H1 (cell line): ENCODE measurements at regions not wholly inside any gene's neighbourhood (a gene's known extent, or its start where the extent isn't known, plus 50 kb on each side); places are given as distances from the start of the nearest gene placed in this dataset.

ENCODE experiments used
- CTCF ChIA-PET: fragments of 300-600 bp; sonication (Branson Sonifier 250); formaldehyde crosslinking; loops from one replicate; lab custom pipeline; 2021; ENCODE audit not compliant: partially characterized antibody; lab: Charles Lee
- POLR2A ChIA-PET: fragments of 300-600 bp; sonication (Branson Sonifier 250); formaldehyde crosslinking; loops from one replicate; lab custom pipeline; 2021; ENCODE audit warnings: inconsistent platforms; ENCODE audit not compliant: partially characterized antibody; lab: Charles Lee
- DNase-seq, 2 experiments: peaks; one replicate each; pipeline versions ENCODE4 v3.0.0 to v3.0.0-alpha.2; 2010 to 2022; ENCODE audit warnings: low spot score in 2 of 2, low read depth in 1 of 2, mixed read lengths in 1 of 2
- FAIRE-seq: peaks from 2 replicates; lab custom pipeline; 2011; peaks lifted over from hg19 to GRCh38; lab: Jason Lieb, UNC
- H2AFZ ChIP-seq: 2 replicates; pipeline ENCODE4 v1.8.1; 2012; ENCODE audit warnings: low read length, inconsistent platforms
- H2AK5ac ChIP-seq: 2 replicates; pipeline ENCODE4 v1.6.1; 2013; ENCODE audit warnings: low read depth, low read length
- H2BK120ac ChIP-seq: replicated peaks from 2 replicates; pipeline ENCODE3; 2013; ENCODE audit warnings: low read depth, low read length, inconsistent platforms
- H2BK12ac ChIP-seq: 2 replicates; pipeline ENCODE4 v1.6.1; 2013; ENCODE audit warnings: low read depth, low read length
- H2BK15ac ChIP-seq: 2 replicates; pipeline ENCODE4 v1.6.1; 2013; ENCODE audit warnings: low read length
- H2BK20ac ChIP-seq: 2 replicates; pipeline ENCODE4 v1.6.1; 2013; ENCODE audit warnings: low read length
- H2BK5ac ChIP-seq: 2 replicates; pipeline ENCODE4 v1.6.1; 2013; ENCODE audit warnings: low read depth, low read length
- H3K14ac ChIP-seq: 2 replicates; pipeline ENCODE4 v1.6.1; 2013; ENCODE audit warnings: inconsistent platforms; ENCODE audit not compliant: insufficient read length
- H3K18ac ChIP-seq: 2 replicates; pipeline ENCODE4 v1.6.1; 2013; ENCODE audit warnings: low read length; ENCODE audit errors: extremely low read depth
- H3K23ac ChIP-seq: 2 replicates; pipeline ENCODE4 v1.6.1; 2013; ENCODE audit warnings: inconsistent platforms; ENCODE audit not compliant: insufficient read length
- H3K23me2 ChIP-seq: 2 replicates; pipeline ENCODE4 v1.6.1; 2013; ENCODE audit warnings: low read depth, low read length
- H3K27ac ChIP-seq: 2 replicates; pipeline ENCODE4 v1.6.1; 2011; ENCODE audit warnings: low read depth, low read length, inconsistent platforms
- H3K27me3 ChIP-seq, 4 experiments: replicated peaks in 1 of 4; 1 replicate in 1 of 4; 2 replicates in 3 of 4; pipeline versions ENCODE4 v1.6.1 to v1.8.1; 2011 to 2013; ENCODE audit warnings: low read length in 3 of 4, mild to moderate bottlenecking in 3 of 4, inconsistent platforms in 2 of 4, mixed read lengths in 2 of 4, moderate library complexity in 1 of 4; ENCODE audit not compliant: control insufficient read depth in 3 of 4, insufficient read depth in 3 of 4; ENCODE audit errors: extremely low read depth in 1 of 4
- H3K36me3 ChIP-seq, 4 experiments: 2 replicates each; pipeline versions ENCODE4 v1.6.1 to v1.8.1; 2011 to 2013; ENCODE audit warnings: mild to moderate bottlenecking in 4 of 4, low read length in 3 of 4, moderate library complexity in 2 of 4, control low read depth in 1 of 4, inconsistent platforms in 1 of 4; ENCODE audit not compliant: insufficient read depth in 4 of 4, control insufficient read depth in 2 of 4
- H3K4ac ChIP-seq: replicated peaks from 2 replicates; pipeline ENCODE3; 2013; ENCODE audit warnings: low read length, low read depth, mixed read lengths, inconsistent platforms; ENCODE audit not compliant: insufficient read length
- H3K4me1 ChIP-seq, 4 experiments: replicated peaks in 1 of 4; 1 replicate in 1 of 4; 2 replicates in 3 of 4; pipeline versions ENCODE4 v1.6.1 to v1.8.1; 2011 to 2013; ENCODE audit warnings: low read length in 3 of 4, inconsistent platforms in 2 of 4, mixed read lengths in 1 of 4; ENCODE audit not compliant: insufficient read depth in 4 of 4, control insufficient read depth in 3 of 4
- H3K4me2 ChIP-seq, 2 experiments: 2 replicates each; pipeline versions ENCODE4 v1.6.1 to v1.8.1; 2011 to 2013; ENCODE audit warnings: low read depth in 2 of 2, low read length in 2 of 2, control low read depth in 1 of 2, inconsistent platforms in 1 of 2, mild to moderate bottlenecking in 1 of 2; ENCODE audit not compliant: insufficient read depth in 1 of 2
- H3K4me3 ChIP-seq, 4 experiments: fragments of 200-600, 300-600 bp in 1 of 4; sonication (generic), shearing (Covaris generic), sonication (Bioruptor Twin) in 1 of 4; 2 replicates each; pipeline versions ENCODE4 v1.5.1 to v1.8.1; 2011 to 2016; ENCODE audit warnings: low read length in 4 of 4, low read depth in 3 of 4, control low read depth in 2 of 4, inconsistent platforms in 2 of 4, mild to moderate bottlenecking in 2 of 4, mixed read lengths in 1 of 4, moderate library complexity in 1 of 4; ENCODE audit not compliant: insufficient read depth in 2 of 4; ENCODE audit errors: extremely low read depth in 1 of 4
- H3K56ac ChIP-seq: replicated peaks from 2 replicates; pipeline ENCODE3; 2013; ENCODE audit warnings: low read depth, mild to moderate bottlenecking, mixed read lengths, low read length, inconsistent platforms; ENCODE audit not compliant: insufficient read length
- H3K79me1 ChIP-seq: 2 replicates; pipeline ENCODE4 v1.6.1; 2013; ENCODE audit warnings: low read depth, low read length, control low read depth
- H3K79me2 ChIP-seq, 2 experiments: 2 replicates each; pipeline versions ENCODE4 v1.6.1 to v1.8.1; 2012 to 2013; ENCODE audit warnings: low read length in 2 of 2, mild to moderate bottlenecking in 2 of 2, inconsistent platforms in 1 of 2; ENCODE audit not compliant: insufficient read depth in 2 of 2, control insufficient read depth in 1 of 2
- H3K9ac ChIP-seq, 4 experiments: replicated peaks in 1 of 4; 1 replicate in 1 of 4; 2 replicates in 3 of 4; pipeline versions ENCODE4 v1.6.1 to v1.8.1; 2011 to 2013; ENCODE audit warnings: low read depth in 3 of 4, low read length in 3 of 4, control low read depth in 2 of 4, mild to moderate bottlenecking in 2 of 4, moderate library complexity in 2 of 4, inconsistent platforms in 1 of 4; ENCODE audit errors: extremely low read depth in 1 of 4
- H3K9me3 ChIP-seq, 2 experiments: 2 replicates each; pipeline versions ENCODE4 v1.6.1 to v1.8.1; 2012 to 2013; ENCODE audit warnings: mild to moderate bottlenecking in 2 of 2, moderate library complexity in 2 of 2, control low read depth in 1 of 2, inconsistent platforms in 1 of 2, low read depth in 1 of 2, low read length in 1 of 2, mixed read lengths in 1 of 2; ENCODE audit not compliant: insufficient read depth in 2 of 2
- H4K20me1 ChIP-seq, 2 experiments: replicated peaks in 1 of 2; 2 replicates each; pipeline versions ENCODE3 to v1.8.1; 2011 to 2013; ENCODE audit warnings: inconsistent platforms in 2 of 2, low read length in 2 of 2, mild to moderate bottlenecking in 1 of 2; ENCODE audit not compliant: insufficient read depth in 2 of 2, control insufficient read depth in 1 of 2
- H4K5ac ChIP-seq: 2 replicates; pipeline ENCODE4 v1.6.1; 2013; ENCODE audit warnings: low read length, low read depth, mixed read lengths, inconsistent platforms; ENCODE audit not compliant: insufficient read length
- H4K8ac ChIP-seq: 2 replicates; pipeline ENCODE4 v1.8.0; 2013; ENCODE audit warnings: mild to moderate bottlenecking, moderate library complexity, low read length, inconsistent platforms; ENCODE audit not compliant: insufficient read depth; ENCODE audit errors: extremely low read depth
- H4K91ac ChIP-seq: replicated peaks from 2 replicates; pipeline ENCODE3; 2013; ENCODE audit warnings: low read length, mixed read lengths, inconsistent platforms; ENCODE audit not compliant: insufficient read length
- ATF2 ChIP-seq: IDR thresholded peaks from 2 replicates; pipeline ENCODE4 v1.6.1; 2012; ENCODE audit warnings: low read length, inconsistent platforms
- BACH1 ChIP-seq: IDR thresholded peaks from 2 replicates; pipeline ENCODE4 v1.6.1; 2012; ENCODE audit warnings: low read length, improper control_type of control experiment
- CBX5 ChIP-seq: fragments of 300-800, 300-1000 bp; sonication (generic); IDR thresholded peaks from 2 replicates; pipeline ENCODE4 v1.7.1; 2016; ENCODE audit warnings: antibody characterized with exemption, low read length, low read depth
- HDAC2 ChIP-seq, 2 experiments: fragments of 300-600 bp in 1 of 2; sonication (generic) in 1 of 2; IDR thresholded peaks; 2 replicates each; pipeline ENCODE4 v1.6.1; 2011 to 2012; ENCODE audit warnings: low read depth in 2 of 2, low read length in 2 of 2, mild to moderate bottlenecking in 2 of 2, moderate library complexity in 2 of 2, borderline replicate concordance in 1 of 2, inconsistent platforms in 1 of 2
- TAF1 ChIP-seq: IDR thresholded peaks from 2 replicates; pipeline ENCODE4 v1.6.1; 2011; ENCODE audit warnings: mild to moderate bottlenecking, low read depth, low read length
- TBP ChIP-seq: IDR thresholded peaks from 2 replicates; pipeline ENCODE4 v1.6.1; 2011; ENCODE audit warnings: low read depth, low read length, improper control_type of control experiment
- TEAD4 ChIP-seq: IDR thresholded peaks from 2 replicates; pipeline ENCODE4 v1.6.1; 2012; ENCODE audit warnings: low read depth, low read length, inconsistent platforms, mixed read lengths
- WGBS, 2 experiments: shearing (Covaris generic) in 1 of 2; methylation state at CpG; one replicate each; pipeline versions ENCODE4 v1.1.6 to v1.1.7; 2013 to 2015; ENCODE audit warnings: low lambda C conversion rate in 2 of 2, mixed read lengths in 2 of 2, inconsistent platforms in 1 of 2, low coverage in 1 of 2, missing lambda C conversion rate in 1 of 2; ENCODE audit not compliant: insufficient replicate concordance in 2 of 2, insufficient coverage in 1 of 2, insufficient read length in 1 of 2; ENCODE audit errors: extremely low coverage in 1 of 2, missing lambda C conversion rate in 1 of 2; 5-methylcytosine and 5-hydroxymethylcytosine counted together

- no peak for FAIRE-seq
- CTCF ChIA-PET = interaction anchor here (0.7 to 21.7 kb wide), 20 partner anchors 9 to 196 kb away, joined by 3 to 620 read pairs (median 14); no protein-coding TSS in a partner anchor
Observed at GRCh38 chr1:93811326-93812065, 67.5 kb downstream of the DNTTIP2 start.

More at GRCh38 chr1:93811326-93812065, 67.5 kb downstream of the DNTTIP2 start:
- H3K56ac ChIP-seq = no peak overlapping the region
- no peak overlapping the region for H2AFZ ChIP-seq
- no peak overlapping the region for H3K4ac ChIP-seq
- H2AK5ac ChIP-seq = no peak overlapping the region
- no peak overlapping the region for H3K4me2 ChIP-seq
- no peaks in the 10 kb centered on the region; a peak in 1 of 4 replicates for H3K9me3 ChIP-seq
- no peak overlapping the region for H3K18ac ChIP-seq
- peaks cover 3 to 17% (median 7%) of the 10 kb centered on the region in 4 experiments; a peak in 6 of 7 replicates for H3K4me1 ChIP-seq
- H2BK12ac ChIP-seq = no peak overlapping the region
- no peak for TF ChIP-seq ATF2
- no peak for TF ChIP-seq HDAC2 (IDR thresholded peaks at IDR 0.05; ENCODE audit: borderline replicate concordance in 1 of 2, low read depth in 2 of 2, low read length in 2 of 2)
- no peak for TF ChIP-seq CBX5
- TF ChIP-seq TBP = no peak
- TF ChIP-seq TAF1 = no peak
- no peak for TF ChIP-seq TEAD4
- no peak for TF ChIP-seq BACH1
- H4K8ac ChIP-seq = no peak overlapping the region
- H2BK20ac ChIP-seq = no peak overlapping the region
- no peaks in the 10 kb centered on the region; a peak in 1 of 8 replicates for H3K36me3 ChIP-seq
- H3K27ac ChIP-seq = no peak overlapping the region
- POLR2A ChIA-PET = interaction anchor here (0.6 to 1.5 kb wide), 4 partner anchors 12 to 183 kb away, joined by 3 to 4 read pairs (median 3); no protein-coding TSS in a partner anchor
- no peak for DNase-seq
- no peaks in the 10 kb centered on the region for H3K23me2 ChIP-seq
- H3K79me1 ChIP-seq = no peaks in the 10 kb centered on the region
- H3K14ac ChIP-seq = no peak overlapping the region
- no peaks in the 10 kb centered on the region for H3K79me2 ChIP-seq
- H3K9ac ChIP-seq = no peak overlapping the region
- no peaks in the 10 kb centered on the region for H3K27me3 ChIP-seq
- WGBS, 2 experiments = 80% methylated on average over 7 of the region's 7 CpGs; no CpG with 5 or more reads in 1 of the 2 experiments
- H4K20me1 ChIP-seq = no peaks in the 10 kb centered on the region
- no peak overlapping the region for H3K23ac ChIP-seq
- no peak overlapping the region for H2BK5ac ChIP-seq
- H2BK15ac ChIP-seq = no peak overlapping the region
- no peak overlapping the region for H3K4me3 ChIP-seq
- no peak overlapping the region for H4K5ac ChIP-seq
- no peak overlapping the region for H2BK120ac ChIP-seq
- no peak overlapping the region for H4K91ac ChIP-seq
